PC-9 (cell line): ENCODE measurements at regions not wholly inside any gene's neighbourhood (a gene's known extent, or its start where the extent isn't known, plus 50 kb on each side); places are given as distances from the start of the nearest gene placed in this dataset.

Source experiments
- CTCF ChIP-seq: fragments of 200-600 bp; sonication (generic); conservative IDR thresholded peaks from 2 replicates; pipeline ENCODE4 v1.6.1; 2017; ENCODE audit warnings: mixed run types, antibody characterized with exemption, mild to moderate bottlenecking, moderate library complexity
- EZH2 ChIP-seq: fragments of 200-600 bp; sonication (generic); IDR thresholded peaks from 2 replicates; pipeline ENCODE4 v1.8.0; 2017; ENCODE audit warnings: antibody characterized with exemption, low read depth

GRCh38 chr5:109965634-109966033 is 275.9 kb downstream of the MAN2A1 start:
- no peak for TF ChIP-seq CTCF
- TF ChIP-seq EZH2 = no peak
